GM19324 (cell line): ENCODE measurements at regions not wholly inside any gene's neighbourhood (a gene's known extent, or its start where the extent isn't known, plus 50 kb on each side); places are given as distances from the start of the nearest gene placed in this dataset.

ENCODE experiments used
- ATAC-seq: cut with Tn5 transposase; IDR thresholded peaks from one replicate; pipeline ENCODE4 v1.9.1; 2021; ENCODE audit warnings: mild to moderate bottlenecking, moderate library complexity; ENCODE audit not compliant: unreplicated experiment, low FRiP score

DNA sequence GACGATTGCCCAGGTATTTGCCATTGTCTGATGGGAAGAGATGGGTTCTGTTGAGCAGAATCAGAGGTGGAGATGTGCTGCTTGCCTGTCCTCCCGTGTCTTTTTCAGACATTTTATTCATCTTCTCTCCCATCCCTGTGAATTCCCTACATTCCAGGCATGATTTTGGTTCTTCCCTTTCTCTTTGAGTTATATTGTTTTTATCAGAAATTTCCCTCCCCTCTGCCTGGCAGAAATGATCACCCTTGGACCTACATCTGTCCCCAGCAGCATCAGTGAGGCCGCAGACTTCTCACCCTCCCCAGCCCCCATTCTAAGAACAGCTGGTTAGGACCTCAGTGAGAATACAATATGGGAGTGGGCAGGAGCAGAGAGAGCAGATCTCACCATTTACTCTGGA, 640.2 kb downstream of the CCDC171 start:
- no peak for ATAC-seq

DNA sequence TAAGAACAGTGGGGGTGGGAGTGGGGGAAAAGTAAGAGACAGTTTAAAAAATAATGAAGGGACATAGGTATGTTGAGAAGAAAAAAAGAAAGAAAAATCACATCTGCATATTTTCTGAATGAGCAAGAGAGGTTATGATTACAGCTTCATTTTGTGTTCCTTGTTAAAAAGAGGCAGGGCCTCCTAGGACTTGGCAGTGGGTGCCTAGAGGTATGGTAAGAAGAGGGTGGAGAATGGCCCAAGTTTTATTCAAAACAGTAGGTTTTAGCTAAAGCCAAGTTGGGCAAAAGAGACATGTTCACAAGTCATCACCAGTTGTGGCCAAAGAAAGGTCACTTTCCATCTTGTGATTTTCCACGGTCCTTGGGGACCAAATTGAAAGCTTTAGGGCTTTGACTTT, 643.4 kb downstream of the CCDC171 start:
- ATAC-seq: no peak

DNA sequence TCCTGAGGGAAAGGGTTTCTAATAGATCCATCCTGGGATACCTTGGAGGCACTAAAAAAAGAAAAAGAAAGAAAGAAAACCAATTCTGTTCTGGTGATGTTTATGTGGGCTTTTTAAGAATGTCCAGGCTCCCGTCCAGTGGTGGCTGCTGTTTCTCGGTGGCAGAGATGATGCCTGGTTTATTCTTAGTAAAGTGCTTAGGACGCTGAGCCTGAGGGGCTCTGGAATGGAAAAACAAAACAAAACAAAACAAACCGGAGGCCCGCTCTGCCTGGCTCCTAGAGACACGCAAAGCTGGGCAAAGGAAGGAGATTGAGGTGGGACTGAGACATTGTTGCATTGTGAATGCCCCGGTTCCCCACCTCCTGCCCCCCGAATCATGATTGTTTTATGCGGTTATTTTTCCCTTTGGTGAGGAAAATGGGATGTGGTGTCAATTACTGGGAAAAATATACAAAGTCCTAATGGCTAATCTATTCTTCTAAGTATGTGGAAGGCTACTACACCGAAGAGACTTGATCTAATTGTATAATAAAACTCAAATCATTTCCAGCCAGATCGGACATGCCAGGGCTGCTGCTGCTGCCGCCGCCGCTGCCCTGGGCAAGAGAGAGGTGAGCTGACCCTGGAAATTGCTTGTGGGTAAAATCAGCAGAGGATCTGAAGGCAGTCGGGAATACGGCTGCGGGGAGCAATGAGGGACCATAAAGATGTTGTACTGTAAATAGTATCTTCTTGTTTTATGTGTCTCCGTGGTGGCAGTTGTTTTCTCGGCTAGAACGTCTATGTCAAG, 644.9 kb downstream of the CCDC171 start:
- no peak for ATAC-seq

DNA sequence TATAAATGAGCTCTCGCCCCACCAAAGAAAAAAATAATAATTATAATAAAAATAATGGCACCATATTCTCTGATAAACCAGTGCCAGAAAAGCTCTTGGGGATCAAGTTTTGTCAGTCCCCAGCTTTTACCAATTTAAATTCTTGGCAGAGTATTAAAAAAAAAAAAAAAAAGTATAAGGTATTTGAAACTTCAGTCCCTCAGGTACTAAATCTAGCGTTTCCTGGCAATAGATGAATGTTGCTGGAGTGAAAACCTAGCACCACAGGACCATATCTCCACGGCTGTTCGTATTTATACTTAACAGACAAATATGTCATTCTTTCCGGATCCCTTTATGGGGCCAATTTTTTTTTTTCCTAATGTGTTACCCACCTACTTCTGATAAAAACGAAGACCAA, 646.2 kb downstream of the CCDC171 start:
- ATAC-seq: no peak

DNA sequence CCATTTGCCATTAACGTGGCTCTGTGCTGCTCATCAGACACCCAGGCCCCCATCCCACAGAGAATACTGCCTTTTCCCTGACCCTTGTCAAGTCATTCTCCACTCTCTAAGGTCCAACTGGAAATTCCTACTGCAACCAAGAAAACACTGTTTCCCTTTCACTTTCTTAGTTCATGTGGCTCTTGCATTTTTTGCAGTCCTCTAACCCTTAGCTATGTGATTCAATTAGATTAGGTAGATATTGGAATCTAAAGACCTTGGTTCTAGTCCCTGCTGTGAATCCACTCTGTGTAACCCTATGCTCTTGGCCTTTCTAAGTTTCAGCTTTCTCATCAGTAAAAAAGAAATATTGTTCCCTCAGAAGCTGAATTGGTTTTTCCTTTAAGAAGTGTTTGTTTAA, 649.4 kb downstream of the CCDC171 start:
- ATAC-seq: no peak

DNA sequence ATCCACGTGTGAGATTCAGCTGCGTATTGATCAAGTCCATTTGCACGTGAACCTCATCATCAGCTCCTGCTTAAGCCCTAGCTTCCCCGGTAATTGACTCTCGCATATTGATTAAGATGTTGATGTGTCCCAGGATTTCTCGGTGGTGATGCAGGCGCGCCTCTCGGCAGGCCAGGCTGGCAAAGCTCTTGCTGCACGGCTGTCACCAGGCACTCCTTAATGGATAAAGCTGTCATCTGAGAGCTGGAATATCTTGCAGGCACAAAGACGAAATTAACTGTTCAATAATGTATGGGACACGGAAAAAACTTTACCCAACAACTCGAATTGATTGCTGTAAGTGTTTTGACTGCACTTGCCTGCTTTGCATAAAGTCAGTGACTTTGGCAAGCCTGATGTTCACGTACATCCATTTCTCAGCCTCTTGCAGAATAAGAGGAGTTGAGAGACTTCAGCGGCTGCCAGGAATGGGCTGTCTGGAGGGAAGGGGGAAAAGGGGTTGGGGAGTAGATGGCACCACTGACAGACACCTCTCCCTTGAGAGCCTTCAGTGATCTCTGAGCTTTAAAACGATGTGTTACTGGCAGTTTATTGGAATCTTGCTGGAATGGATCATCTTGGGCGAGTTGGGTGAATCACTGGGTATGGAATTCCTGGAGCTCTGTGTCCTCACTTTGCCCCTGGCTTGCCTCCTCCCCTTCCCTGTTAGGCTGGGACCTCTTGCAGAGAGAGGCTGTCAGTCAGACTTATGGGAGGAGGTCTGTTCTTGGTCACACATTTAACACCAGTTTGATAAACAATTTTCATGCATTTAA, 650.3 kb downstream of the CCDC171 start:
- no peak for ATAC-seq

DNA sequence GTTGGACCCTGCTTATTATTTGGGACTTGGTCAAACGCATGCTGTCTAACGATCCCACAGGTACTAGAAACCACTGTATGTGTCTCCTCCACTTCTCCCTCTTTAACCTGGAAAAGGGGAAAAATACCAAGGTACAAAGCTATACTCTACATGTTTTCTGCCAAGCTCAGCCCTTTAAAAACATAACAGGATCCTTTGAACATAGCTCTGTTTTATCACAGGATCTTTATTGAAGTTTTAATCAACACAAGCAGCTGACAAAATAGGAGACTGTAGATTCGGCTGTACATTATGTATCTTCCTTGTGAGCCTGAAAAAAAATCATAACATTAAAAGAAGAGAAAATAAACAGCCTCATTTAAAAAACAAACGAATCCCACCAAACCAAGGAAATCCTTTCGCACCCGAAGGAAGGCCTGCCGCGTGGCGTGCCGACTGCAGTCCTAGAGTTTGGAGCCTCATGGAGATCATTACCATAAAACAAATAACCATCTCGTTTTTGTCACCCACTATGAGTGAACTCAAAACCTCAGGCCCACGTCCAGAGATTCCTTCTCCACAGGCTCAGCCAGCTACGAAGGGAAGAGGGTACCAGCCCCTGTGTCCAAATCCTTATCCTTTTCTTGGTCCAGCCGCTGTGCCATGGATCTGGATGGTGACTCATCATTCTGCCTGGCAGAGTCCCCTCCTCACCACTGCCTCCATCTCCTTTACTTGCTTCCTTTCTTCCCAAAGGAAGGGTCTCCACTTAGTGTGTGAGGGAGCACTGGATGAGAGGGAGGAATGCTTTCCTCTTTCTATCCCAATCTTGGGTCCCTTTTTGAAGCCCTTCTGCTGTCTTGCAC, 651.1 kb downstream of the CCDC171 start:
- ATAC-seq: no peak

DNA sequence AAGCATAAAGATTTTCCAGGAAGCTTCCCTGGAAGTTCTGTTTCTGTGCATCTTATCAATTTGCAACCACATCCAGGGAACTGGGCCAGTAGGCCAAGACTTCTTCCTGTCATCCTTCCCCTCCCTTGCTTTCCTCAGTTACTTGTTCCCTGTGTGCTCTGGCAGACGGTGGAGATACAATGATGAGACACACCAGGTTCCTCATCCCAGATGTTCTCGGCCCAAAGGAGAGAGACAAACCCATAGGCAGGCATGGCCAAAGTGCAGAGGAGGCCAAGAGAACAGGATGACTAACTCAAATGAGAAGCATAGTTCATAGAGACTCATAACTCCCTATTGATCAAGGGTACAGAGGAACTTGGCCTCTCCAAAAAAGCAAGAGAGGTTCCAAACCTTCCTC, 652.6 kb downstream of the CCDC171 start:
- ATAC-seq: no peak

DNA sequence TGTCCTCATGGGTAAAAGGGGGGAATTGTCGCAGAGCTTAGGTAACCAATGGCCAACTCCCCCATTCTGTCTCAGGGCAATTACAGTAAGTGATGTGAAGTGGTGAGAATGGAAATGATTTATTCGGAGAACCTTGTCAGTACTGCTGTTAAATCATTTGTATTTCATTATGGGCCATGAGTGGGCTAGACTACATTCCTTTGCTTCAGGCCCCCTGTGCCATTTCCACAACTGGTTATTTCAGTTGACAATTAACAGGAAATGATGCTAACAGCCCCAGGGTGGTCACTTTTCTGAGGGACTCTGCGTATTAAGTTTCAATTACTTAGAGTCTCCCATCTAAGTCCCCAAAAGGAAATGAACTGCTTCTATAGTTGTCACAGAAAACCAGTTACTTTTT, 653.7 kb downstream of the CCDC171 start:
- ATAC-seq: no peak

DNA sequence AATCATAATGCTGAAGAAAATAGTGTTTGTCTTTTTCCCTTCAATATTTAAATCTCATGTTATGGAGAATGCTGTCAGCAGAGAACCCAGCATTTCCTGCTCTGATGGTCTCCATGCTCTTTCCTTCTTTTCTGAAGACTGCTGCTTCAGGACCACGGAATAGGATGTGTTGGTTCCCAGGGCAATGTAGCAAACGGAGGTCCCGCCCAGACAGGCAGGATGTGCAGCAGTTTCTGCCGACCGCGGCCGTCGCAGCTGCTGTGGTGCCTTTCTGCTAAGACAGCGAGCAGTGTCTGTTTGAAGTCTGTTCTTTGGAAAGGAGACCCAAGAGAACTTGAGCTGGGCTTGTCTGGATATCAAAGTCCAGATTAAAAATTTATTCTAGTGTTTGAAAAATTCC, 654.3 kb downstream of the CCDC171 start:
- ATAC-seq: no peak

DNA sequence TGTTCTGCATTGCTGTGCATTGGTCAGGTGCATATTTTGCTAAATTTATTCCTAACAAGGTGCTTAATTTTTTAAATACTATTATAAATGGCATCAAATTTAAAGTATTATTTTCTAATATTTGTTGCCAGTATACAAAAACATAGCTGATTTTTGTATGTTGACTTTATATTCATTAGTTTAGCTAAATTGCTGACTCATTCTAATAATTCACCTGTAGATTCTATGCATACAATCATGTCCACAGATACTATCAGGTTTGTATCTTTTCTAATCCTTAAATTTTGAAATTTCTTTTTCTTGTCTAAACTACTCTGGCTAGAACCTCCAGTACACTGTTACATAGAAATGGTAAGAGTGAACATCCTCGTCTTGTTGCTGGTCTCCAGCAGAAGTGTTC, 657.6 kb downstream of the CCDC171 start:
- no peak for ATAC-seq

DNA sequence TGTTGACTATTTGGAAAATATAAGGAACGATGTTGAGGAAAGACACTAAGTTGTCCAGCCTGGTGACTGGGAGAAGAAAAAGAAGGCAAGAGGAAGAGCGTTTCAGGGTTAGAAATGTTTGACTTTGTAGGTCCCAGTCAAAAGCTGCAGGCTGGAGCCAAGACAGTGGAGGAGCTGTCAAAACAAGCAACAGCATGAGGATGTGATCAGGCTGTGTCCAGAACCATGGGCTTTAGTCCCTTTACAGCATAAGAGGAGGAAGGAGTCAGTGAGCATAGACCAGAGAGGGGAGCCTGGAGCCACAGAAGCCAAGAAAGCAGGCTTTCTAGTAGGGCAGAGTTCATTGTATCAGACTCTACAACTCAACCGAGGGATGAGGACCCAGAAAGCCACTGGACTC, 658.5 kb downstream of the BNC2 start:
- ATAC-seq: no peak

DNA sequence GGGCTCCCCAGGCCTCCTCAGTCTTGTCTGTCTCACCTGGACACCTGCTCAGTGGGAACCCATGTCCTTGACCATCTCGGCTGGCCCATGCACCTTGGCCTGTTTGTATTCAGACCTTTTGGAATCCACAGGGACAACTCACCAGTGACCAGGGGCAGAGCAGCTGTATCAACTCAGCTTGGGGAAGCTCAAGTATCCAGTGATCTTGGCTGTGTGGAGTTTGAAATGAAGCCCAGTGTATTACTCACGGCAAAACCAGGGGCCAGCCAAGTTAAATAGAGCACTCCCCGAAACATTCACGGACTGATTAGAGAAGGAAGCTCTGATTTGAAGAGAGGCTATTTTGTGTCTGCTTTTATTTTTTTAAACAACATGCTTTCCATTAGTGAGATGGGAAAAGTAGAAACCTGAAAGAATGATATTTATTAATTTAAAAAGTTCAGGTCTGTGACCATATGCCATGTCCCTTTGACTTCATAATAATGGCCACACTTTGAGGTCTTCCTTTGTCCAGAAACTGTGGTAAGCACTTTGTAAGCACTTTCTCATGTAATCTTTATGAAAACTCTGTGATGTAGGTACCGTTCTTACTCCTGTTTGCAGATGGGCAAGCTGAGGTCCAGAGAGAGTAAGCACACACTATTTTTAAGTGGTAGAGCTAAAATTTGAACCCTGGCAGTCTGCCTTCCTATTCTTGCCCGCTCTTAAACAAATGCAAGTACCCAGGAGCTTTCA, 656.5 kb downstream of the BNC2 start:
- no peak for ATAC-seq

DNA sequence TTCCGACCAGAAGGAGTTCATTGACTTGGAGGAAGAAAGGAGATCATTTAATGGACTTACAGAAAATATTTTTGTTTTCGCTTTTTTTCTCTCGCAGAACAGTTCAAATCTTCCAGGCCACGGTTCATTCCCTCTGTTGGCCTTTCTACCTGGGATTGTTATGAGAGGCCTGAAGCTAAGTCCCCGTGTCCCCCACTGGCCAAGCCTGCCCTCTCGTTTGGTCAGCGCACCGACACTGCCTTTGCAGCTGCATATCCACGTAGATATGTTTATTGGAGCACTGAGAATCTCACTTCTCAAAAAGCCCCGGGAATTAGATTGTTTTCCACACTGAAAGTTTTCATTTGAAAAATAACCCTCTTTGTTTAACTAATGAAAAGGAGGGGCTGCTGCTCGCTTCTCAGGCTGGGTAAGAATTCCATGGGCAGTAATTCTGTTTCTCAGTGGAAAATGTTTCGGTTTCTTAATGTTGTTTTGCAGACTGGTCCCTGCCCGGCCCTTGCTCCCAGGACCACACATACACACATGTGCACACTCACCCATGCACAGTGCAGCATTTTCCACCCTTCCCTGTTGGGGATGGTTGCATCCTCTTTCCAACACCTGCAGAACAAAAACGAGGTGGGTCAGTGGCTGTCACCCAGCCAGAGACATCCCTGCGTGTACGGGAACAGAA, 655.7 kb downstream of the BNC2 start:
- ATAC-seq: no peak

DNA sequence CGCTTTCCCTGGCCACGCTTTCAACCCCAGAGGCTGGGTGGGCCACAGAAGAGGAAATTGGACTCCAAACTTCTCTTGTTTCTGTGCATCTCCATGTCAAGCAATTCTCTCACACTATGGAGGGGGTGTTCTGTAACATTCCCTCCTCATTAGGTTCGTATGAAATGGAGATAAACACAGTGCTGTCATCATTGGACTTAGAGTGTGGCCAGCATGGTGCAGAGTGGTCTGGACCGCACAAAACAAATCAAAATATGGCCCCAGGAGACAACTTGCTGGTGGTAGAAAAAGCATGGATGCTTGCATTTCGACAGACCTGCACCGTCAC, 655.2 kb downstream of the BNC2 start:
- ATAC-seq: no peak

DNA sequence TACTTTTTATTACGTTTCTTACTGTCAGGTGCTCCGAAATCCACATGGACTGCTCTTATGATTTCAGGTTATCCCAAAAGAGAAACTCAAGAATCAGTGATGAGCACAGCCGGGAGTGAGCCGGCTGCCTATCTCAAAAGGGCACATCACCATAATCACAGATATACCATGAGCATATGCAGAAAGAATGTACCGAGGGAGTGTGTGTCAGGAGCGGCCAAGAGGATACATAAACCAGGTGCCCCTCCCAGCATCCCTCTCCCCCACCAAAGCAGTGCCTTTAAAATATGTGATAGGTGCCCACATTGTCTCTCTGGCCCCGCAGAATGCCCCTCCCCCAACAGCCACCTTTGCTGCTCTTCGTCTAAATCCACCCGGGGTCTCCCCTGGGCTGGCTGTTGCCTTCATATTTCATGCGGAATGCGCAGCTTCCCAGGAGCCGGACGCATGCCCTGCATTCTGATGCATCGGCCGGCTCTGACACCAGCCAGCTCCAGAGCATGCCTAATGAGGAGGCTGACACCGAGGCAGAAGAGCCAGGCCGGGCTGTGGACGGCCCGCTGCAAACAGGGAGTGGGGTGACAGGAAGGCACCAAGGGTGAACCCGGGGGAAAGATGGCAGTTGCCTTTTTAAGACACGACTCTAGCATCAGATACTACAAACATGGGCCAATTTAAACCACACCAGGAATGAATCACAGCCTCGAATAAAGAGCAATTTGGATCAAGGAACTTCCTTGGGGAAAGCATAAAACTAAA, 652.3 kb downstream of the BNC2 start:
- no peak for ATAC-seq

DNA sequence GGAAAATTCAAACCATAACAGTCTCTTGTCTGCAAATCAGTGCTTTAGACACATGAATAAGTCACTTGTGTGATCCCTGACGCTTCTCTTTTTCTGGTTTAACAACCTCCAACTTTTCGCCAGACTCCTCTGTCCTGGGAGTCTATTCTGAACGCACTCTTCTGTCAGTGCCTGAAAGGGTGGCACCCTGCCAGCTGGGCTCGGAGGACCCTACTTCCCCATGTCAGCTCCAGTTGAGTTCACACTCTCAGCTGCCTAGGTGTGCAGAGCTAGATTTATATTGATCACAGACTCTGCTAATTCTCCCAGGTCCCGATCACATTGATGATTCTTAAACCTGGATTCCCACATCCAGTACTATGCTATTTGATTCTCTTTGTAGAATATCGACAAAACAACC, 649.1 kb downstream of the BNC2 start:
- no peak for ATAC-seq

DNA sequence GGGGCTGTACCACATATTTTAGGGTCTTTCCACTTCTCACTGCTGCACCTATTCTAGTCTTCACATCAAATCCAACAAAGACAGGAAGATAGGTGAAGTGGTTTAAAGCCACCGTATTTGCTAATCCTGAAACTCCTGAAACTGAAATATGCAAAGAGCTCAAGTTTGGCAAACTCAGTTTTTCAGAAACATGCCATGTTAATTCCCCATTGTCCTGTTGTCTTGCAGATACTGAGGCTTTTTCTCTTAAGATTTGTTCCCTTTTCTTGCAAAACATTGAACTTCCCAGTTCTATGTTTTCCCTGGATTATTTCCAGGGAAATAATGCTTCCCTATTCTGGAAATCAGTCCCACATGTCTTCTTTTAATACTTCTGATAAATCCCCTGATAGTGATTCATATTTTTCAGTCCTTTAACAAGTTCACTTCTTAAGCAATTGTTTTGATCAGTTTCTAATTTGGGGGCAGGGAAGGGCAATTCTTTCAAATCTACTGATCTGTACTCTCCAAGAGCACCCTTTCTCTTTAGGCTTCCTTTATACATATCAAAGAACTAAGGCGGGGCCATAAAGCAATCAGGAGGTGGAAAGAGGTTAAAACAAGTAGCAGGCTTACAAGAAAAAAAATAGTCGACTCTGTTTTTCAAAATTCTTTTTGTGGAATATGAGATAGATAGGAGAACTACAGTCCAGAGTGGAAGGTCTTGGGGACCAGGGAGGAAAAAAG, 648.5 kb downstream of the BNC2 start:
- no peak for ATAC-seq
